GM10248 (cell line): ENCODE measurements at regions not wholly inside any gene's neighbourhood (a gene's known extent, or its start where the extent isn't known, plus 50 kb on each side); places are given as distances from the start of the nearest gene placed in this dataset.

ENCODE experiments used
- CTCF ChIA-PET: fragments of 300-600 bp; sonication (Branson Sonifier 250); formaldehyde crosslinking; extraction: SDS; loops from one replicate; lab custom pipeline; 2021; ENCODE audit warnings: antibody characterized with exemption; lab: Yijun Ruan, JAX
- POLR2A ChIA-PET: fragments of 350-650 bp; sonication (Branson Sonifier 250); formaldehyde crosslinking; extraction: SDS; loops from one replicate; lab custom pipeline; 2020; ENCODE audit warnings: antibody characterized with exemption; lab: Yijun Ruan, JAX
- DNase-seq: peaks from one replicate; pipeline ENCODE4 v3.0.0; 2012; ENCODE audit errors: extremely low spot score
- TF ChIP-seq, protein P1 (sequence below): IDR thresholded peaks from 2 replicates; pipeline ENCODE4 v1.5.1; 2012; ENCODE audit warnings: mild to moderate bottlenecking, low read depth; ENCODE audit errors: extremely low read depth, missing control alignments, control extremely low read depth

DNA sequence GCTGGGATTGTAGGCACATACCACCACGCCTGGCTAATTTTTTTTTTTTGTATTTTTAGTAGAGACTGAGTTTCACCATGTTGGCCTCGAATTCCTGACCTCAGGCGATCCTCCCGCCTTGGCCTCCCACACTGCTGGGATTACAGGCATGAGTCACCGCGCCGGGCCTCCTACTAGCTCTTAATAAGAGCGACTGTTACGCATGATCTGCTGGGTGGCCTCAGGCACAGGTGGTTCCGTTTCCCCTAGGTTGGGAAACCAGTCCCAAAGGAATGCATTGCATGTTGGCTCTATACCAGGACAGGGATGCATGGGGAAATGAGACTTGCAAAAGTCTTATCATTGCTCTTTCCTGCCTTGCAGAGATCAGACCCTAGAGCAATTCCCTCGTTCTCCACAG is 184.7 kb upstream of the PPP1R26 start:
- TF ChIP-seq, protein P1, sequence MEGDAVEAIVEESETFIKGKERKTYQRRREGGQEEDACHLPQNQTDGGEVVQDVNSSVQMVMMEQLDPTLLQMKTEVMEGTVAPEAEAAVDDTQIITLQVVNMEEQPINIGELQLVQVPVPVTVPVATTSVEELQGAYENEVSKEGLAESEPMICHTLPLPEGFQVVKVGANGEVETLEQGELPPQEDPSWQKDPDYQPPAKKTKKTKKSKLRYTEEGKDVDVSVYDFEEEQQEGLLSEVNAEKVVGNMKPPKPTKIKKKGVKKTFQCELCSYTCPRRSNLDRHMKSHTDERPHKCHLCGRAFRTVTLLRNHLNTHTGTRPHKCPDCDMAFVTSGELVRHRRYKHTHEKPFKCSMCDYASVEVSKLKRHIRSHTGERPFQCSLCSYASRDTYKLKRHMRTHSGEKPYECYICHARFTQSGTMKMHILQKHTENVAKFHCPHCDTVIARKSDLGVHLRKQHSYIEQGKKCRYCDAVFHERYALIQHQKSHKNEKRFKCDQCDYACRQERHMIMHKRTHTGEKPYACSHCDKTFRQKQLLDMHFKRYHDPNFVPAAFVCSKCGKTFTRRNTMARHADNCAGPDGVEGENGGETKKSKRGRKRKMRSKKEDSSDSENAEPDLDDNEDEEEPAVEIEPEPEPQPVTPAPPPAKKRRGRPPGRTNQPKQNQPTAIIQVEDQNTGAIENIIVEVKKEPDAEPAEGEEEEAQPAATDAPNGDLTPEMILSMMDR, result no peak
- DNase-seq, result no peak
- CTCF ChIA-PET, result interaction anchor here (2.0 kb wide), 1 partner anchor 12 kb away, joined by 5 read pairs; no protein-coding TSS in a partner anchor
- POLR2A ChIA-PET, result no interaction called here

DNA sequence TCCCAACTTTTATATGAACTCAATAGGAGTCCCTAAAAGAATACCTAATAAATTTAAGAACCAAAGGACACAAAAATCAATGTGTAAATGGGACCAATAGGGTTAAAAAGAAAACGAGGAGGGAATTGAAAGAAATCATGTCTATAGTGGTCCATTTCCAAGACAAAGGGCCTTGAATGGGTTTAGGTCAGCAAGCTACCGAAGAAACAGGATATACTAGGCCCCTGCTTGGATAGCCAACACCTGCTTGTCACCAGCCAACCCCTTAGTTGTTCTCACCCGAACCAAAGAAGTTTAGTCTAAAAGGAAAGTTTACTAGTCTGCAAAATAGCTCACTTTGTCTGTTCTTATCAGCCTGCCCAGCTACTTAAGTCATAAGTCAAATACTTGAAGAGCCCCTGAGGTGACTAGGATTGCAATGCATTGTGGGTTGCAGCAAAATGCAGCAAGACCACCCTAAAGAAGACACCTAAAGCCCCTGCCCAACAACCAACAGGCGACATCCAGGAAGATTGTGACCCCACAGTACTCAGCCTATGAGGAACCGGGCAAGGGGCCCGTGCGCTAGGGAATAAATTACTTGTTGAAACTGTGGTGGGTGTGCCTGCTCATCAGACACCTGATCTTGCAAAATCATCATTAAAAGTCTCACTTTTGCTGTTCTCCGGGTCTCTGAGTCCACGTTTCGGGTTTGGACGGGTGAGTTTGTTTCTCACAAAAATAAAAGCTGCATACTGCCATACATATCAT is 183.9 kb upstream of the PPP1R26 start:
- POLR2A ChIA-PET, result no interaction called here
- no peak for DNase-seq
- CTCF ChIA-PET, result no interaction called here
- TF ChIP-seq, protein P1, result no peak

DNA sequence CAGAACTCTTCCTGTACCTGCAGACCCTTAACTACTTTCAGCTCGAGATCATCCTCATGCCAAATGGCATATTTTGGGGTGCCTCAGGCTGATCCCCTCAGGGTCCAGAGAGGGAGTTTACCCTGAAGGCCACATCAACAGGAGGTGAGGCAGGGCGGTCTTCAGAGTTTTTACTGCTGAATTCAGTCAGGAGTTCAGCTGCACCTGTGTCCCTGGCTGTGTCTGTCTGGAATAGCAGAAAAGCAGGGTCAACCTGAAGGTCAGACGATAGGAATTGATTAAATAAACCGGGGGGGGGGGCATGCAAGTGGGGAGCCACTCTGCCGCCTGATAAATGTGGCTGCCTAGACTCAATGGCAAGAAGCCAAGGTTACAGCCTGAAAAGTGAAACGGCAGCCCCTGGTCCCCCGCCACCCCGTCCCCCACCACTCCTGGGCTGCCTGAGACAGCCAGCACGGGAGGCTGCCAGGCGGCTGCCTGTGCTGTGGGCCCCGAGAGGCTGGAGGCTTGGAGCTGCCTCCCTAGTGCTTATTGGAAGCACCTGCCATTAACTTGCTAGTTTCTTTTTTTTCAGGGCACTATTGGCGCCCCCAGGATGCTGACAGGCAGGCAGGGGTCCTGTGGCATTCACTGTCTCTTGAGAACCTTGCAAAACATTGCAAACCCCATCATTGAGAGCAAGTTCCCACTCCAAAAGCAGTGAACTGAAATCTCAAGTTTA is 182.7 kb upstream of the PPP1R26 start:
- ChIA-PET CTCF (no interaction called here), POLR2A (no interaction called here)
- TF ChIP-seq, protein P1, result no peak
- no peak for DNase-seq

DNA sequence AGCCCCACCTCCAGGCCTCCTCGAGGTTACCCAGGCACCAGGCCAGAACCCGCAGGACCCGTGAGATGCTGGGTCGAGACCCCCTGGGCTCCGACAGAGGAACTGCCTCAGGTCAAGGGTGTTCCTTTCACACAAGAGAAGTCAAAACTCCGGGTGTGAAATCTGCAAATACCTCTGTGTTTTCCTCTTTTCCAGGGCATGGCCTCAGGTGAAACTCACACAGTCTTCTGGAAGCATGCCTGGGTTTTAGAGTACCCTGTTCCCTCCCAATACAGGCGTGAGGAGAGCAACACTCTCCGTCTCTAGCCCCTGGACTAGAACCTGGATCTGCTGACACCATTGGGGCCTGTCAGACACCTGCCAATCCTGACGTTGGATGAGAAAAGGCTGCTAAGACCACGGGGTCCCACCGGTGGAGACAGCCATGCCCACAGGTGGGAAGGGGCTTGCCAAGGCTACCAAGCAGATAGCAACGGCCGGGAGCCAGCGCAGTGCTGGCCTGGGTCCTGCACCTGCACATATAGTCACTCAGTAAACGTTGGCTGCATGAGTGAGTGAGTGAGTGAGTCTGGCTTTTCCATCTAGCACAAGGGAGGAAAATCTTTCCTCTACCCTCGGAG is 182.0 kb upstream of the PPP1R26 start:
- DNase-seq, result no peak
- ChIA-PET CTCF (no interaction called here), POLR2A (no interaction called here)
- TF ChIP-seq, protein P1, result no peak

DNA sequence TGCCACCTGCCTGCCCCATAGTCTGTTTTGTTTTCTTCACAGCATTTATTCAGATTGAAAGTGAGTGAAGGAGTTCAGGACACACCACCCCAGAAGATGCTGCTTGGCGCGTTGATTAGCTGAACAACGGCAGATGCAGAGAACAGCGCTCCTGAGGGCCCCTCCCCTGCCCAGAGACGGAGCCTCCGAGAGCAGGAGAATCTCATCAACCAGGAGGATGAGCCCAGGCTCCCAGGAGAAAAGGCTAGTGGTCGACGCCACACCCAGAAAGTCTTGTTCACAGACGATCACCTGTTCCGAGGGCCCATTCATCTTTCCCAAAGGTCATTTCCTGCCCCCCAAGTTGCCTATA is 180.4 kb upstream of the PPP1R26 start:
- CTCF ChIA-PET, result no interaction called here
- POLR2A ChIA-PET, result no interaction called here
- DNase-seq, result no peak
- TF ChIP-seq, protein P1, result no peak

DNA sequence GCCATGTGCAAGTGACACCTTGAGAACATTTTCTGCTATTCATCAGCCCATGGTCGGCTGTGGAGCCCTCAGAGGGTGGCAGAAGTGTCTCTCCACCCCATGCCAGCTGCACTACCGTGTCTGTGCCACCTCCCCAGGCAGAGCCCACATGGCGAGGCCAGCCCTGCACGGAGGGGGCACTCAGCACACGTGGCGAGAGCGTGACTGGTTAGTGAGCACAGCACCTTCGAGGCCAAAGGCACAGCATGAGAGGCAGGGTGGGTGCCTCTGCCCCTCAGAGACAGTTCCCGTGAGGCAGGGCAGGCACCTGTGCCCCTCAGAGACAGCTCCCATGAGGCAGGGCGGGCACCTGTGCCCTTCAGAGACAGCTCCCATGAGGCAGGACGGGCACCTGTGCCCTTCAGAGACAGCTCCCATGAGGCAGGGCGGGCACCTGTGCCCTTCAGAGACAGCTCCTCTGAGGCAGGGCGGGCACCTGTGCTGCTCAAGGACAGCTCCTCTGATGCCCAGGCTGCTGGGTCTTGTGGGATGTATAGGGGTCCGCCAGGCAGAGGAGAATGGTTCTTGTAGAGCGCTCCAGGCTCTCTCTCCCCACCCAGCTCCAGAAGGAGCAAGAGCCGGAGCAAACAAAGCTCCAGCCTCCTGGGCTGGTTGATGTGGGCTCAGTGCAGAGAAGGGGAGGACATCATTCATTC is 179.8 kb upstream of the PPP1R26 start:
- TF ChIP-seq, protein P1, result no peak
- ChIA-PET CTCF (no interaction called here), POLR2A (no interaction called here)

More for the DNA sequence above, 179.8 kb upstream of the PPP1R26 start:
- DNase-seq, result no peak
